ENCODE measurements at regions not wholly inside any gene's neighbourhood (a gene's known extent, or its start where the extent isn't known, plus 50 kb on each side); places are given as distances from the start of the nearest gene placed in this dataset.

- no peak overlapping the region for H3K4me3 ChIP-seq (ENCODE audit: control insufficient read depth, low read depth, low read length)
- DNase-seq (ENCODE audit: low read depth), result no peak
- TF ChIP-seq, protein P1, sequence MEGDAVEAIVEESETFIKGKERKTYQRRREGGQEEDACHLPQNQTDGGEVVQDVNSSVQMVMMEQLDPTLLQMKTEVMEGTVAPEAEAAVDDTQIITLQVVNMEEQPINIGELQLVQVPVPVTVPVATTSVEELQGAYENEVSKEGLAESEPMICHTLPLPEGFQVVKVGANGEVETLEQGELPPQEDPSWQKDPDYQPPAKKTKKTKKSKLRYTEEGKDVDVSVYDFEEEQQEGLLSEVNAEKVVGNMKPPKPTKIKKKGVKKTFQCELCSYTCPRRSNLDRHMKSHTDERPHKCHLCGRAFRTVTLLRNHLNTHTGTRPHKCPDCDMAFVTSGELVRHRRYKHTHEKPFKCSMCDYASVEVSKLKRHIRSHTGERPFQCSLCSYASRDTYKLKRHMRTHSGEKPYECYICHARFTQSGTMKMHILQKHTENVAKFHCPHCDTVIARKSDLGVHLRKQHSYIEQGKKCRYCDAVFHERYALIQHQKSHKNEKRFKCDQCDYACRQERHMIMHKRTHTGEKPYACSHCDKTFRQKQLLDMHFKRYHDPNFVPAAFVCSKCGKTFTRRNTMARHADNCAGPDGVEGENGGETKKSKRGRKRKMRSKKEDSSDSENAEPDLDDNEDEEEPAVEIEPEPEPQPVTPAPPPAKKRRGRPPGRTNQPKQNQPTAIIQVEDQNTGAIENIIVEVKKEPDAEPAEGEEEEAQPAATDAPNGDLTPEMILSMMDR (conservative IDR thresholded peaks at IDR 0.05; ENCODE audit: control insufficient read depth, insufficient read depth, low read depth, low read length), result no peak
Observed at GRCh38 chr9:10928372-10928771, 315.6 kb upstream of the PTPRD start.

- no peak for DNase-seq (ENCODE audit: low read depth)
- TF ChIP-seq, protein P1 (conservative IDR thresholded peaks at IDR 0.05; ENCODE audit: control insufficient read depth, insufficient read depth, low read depth, low read length), result no peak
- H3K4me3 ChIP-seq (ENCODE audit: control insufficient read depth, low read depth, low read length), result no peak overlapping the region
Observed at GRCh38 chr9:10930081-10930480, 317.3 kb upstream of the PTPRD start.

GRCh38 chr9:10946676-10947410, 334.0 kb upstream of the PTPRD start:
- TF ChIP-seq, protein P1 (conservative IDR thresholded peaks at IDR 0.05; ENCODE audit: control insufficient read depth, insufficient read depth, low read depth, low read length), result no peak
- DNase-seq (ENCODE audit: low read depth), result no peak
- no peak overlapping the region for H3K4me3 ChIP-seq (ENCODE audit: control insufficient read depth, low read depth, low read length)

GRCh38 chr9:10957878-10958277, 345.1 kb upstream of the PTPRD start:
- DNase-seq (ENCODE audit: low read depth), result no peak
- no peak overlapping the region for H3K4me3 ChIP-seq (ENCODE audit: control insufficient read depth, low read depth, low read length)
- TF ChIP-seq, protein P1 (conservative IDR thresholded peaks at IDR 0.05; ENCODE audit: control insufficient read depth, insufficient read depth, low read depth, low read length), result no peak

DNA sequence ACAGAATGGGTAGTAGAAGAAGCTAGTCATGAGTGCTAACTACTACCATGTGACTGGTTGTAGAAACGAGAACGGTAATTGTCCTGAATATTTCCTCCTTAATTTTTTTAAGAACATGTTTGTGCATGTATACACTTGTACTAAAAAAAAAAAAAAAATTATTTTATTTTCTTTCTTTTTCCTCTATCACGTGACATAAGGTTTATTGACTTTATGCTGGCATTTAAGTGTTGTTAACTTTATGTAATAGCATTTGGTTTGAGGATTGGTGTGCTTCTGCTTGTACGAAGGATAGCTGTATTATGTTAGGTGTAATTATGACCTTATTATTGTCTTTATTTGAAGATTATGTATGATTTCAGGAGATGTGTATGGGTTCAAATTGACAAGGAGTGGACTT, 349.1 kb upstream of the PTPRD start:
- TF ChIP-seq, protein P1 (conservative IDR thresholded peaks at IDR 0.05; ENCODE audit: control insufficient read depth, insufficient read depth, low read depth, low read length), result no peak
- no peak overlapping the region for H3K4me3 ChIP-seq (ENCODE audit: control insufficient read depth, low read depth, low read length)
- DNase-seq (ENCODE audit: low read depth), result no peak

GRCh38 chr9:10983251-10983650, 370.4 kb upstream of the PTPRD start:
- no peak overlapping the region for H3K4me3 ChIP-seq (ENCODE audit: control insufficient read depth, low read depth, low read length)
- no peak for DNase-seq (ENCODE audit: low read depth)
- TF ChIP-seq, protein P1 (conservative IDR thresholded peaks at IDR 0.05; ENCODE audit: control insufficient read depth, insufficient read depth, low read depth, low read length), result no peak
